GM18498 (cell line): ENCODE measurements at regions not wholly inside any gene's neighbourhood (a gene's known extent, or its start where the extent isn't known, plus 50 kb on each side); places are given as distances from the start of the nearest gene placed in this dataset.
"Not testable (repeated sequence)": the region's sequence is repeated elsewhere in the genome, so short reads cannot be mapped to it uniquely, and the experiment has no call there.

Experiments
- ATAC-seq: cut with Tn5 transposase; IDR thresholded peaks from one replicate; pipeline ENCODE4 v1.9.1; 2021; ENCODE audit warnings: mild to moderate bottlenecking, moderate library complexity; ENCODE audit not compliant: unreplicated experiment

DNA sequence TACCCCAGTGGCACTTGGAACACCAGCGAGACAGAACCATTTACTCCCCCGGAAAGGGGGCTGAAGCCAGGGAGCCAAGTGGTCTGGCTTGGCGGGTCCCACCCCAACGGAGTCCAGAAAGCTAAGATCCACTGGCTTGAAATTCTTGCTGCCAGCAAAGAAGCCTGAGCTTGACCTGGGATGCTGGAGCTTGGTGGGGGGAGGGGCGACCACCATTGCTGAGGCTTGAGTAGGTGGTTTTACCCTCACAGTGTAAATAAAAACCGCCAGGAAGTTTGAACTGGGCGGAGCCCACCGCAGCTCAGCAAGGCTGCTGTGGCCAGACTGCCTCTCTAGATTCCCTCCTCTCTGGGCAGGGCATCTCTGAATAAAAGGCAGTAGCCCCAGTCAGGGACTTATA is 62.8 kb downstream of the RPS24 start:
- ATAC-seq = not testable (repeated sequence)

DNA sequence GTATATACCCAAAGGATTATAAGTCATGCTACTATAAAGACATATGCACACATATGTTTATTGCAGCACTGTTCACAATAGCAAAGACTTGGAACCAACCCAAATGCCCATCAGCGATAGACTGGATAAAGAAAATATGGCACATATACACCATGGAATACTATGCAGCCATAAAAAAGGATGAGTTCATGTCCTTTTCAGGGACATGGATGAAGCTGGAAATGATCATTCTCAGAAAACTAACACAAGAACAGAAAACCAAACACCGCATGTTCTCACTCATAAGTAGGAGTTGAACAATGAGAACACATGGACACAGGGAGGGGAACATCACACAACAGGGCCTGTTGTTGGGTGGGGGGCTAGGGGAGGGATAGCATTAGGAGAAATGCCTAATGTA is 68.9 kb downstream of the RPS24 start:
- ATAC-seq = not testable (repeated sequence)

DNA sequence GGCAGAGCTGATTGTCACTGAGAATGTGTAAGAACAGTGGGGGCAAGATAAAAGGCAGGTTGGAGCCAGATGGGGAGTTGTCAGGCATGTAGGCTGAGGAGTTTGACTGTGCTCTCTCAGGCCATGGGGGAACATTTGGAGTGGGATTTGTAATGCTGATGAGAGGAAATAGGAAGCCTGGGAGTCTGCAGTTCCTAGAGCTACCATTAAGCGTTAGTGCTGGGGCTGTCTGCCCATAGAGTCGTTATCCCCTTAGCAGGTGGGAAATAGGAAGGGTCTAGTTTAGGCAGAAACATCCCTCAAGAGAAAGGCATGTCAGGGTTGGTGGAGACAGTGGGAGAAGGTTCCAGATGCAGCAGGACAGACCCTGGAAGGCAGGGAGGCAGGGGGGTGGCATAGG is 75.5 kb downstream of the RPS24 start:
- ATAC-seq = no peak

DNA sequence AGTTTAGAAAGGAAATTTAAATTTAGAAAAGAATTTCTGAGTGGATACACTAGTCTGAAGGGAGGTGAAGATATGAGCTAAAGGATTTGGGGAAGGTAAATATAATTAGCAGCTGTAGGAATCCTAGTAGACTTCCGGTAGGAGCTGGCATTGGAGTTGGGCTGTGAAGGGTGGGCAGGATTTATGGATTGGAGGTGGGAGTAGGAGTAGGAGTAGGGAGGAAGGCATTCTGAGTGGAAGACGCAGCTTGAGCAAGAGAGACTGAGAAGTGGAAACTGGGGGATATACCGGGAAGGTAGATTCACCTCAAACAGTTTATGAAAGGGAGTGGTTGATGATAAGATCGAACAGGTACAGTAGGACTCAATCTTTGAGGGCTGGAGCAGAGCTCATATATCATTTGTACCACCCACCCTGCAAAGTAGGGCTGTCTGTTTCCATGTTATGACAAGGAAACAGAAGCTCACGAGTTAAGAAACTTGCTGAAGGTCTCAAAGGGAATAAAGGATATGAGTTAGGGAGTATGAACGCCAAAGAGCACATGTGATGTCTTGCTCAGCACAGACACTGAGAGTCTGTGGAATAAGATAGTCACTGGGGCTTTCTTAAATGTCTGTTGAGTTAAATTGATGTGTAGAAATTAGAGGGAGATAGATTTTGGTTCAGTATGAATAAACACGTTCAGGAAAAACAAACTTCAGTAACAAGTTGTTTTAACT is 81.6 kb downstream of the RPS24 start:
- no peak for ATAC-seq

DNA sequence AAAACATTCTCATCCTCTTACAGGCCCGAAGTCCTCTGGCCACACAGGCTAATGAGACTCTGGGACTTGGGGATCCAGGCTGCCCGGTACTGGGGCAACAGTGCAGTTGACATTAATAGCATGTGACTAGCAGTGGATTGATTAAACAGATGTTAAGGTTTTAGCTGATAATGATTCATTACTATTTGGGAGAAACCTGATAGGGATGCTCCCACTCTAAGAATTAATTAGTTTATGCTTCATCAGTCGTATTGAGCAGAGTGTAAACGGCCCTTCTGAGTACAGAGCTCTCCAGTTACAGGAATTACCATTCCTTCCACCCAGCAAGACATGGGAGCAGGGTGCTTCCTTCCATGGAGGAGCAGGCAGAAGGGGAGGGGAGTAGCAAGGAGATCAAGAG is 82.7 kb downstream of the RPS24 start:
- no peak for ATAC-seq

DNA sequence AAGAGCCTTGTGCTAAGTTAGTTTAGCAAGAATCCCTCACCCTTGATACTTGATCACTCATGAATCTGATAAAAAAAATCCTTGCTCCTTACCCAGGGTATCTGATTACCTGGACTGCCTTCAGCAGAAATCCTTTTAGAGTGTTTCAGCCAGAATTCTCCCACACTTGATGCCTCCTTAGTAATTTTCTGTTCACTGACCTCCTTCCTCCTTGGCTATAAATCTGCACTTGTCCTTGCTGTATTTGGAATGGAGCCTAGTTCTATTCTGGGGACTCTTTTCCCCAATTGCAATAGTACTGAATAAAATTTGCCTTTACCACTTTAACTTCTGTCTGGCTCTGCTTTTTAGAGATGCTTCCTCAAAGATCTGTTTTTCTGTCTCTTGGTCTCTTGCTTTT is 84.9 kb downstream of the RPS24 start:
- ATAC-seq = no peak

DNA sequence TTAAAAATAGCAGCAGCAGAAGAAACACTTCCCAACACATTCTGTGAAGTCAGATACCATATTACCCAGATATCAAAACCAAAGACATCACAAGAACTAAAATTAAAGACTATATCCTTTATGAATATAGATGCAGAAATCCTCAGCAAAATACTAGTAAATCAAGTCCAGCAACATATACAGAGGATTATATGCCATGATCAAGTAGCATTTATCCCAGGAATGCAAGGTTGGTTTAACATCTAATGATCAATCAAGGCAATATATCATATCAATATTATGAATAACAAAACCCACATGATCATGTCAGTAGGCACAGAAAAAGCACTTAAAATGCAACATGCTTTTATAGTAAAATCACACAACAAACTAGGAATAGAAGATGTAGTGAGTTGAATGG is 88.1 kb downstream of the RPS24 start:
- no peak for ATAC-seq

DNA sequence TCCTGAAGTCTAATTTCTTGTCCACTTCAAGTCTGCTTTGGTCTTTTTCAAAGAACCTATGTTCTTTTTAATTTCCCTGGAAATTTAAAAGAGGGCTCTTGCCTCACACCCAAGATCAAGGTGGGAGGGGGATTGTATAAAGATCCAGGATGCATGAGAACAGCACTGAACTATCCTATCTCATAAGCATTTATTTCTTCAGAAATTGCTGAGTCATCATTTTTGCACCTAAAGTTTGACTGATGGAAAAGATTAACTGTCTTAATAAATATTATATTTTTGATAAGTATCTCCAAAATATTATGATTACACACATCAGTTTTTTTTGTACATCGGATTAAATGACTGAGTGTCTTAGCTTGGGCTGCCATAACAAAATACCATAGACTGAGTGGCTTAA is 90.5 kb downstream of the RPS24 start:
- no peak for ATAC-seq

DNA sequence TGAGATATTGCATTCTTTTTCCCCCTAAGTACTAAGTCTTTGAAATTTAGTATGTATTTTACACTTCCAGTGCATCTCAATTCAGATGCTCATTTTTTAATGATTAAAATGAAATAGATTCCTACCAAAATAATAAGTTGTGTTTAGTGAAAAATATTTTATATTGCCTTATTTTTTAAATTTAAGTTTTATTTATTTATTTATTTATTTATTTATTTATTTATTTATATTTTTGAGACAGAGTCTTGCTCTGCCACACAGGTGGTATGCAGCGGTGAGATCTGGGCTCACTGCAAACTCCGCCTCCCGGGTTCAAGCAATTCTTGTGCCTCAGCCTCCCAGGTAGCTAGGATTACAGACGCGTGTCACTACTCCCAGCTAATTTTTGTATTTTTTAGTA is 95.5 kb downstream of the RPS24 start:
- no peak for ATAC-seq

DNA sequence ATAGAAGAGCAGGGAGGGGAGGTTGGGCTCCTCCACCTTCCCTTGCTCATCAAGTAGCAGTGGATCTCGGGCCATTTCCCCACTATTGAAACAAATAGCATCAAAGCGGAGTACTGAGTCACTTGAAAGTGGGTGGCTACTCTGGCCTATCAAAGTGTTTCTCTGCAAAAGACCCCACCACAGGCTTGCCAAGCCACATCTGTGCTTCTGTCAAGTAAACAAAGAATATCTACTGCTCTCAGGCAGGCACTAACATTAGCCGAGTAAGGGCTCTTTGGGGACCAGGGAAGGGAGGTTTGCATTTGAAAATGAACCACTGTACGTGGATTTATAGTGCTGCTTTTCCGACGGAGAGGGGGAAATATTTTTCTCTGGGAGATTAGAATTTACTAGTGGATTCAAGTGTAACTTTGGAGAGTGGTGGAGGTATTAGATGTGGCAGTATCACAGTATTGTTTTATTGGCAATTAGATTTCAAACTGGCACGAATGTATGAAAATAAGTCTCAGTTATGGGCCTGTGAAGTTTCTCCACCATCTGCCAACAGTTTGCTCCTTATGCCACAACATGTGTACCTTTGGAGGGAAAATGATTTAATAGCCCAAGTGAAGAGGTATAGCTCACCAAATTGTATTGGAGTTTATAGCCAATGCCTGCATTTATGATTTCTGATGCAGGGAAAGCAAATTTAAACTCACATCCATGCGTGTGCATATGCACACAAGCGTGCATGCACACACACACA is 97.5 kb downstream of the RPS24 start:
- ATAC-seq = no peak

DNA sequence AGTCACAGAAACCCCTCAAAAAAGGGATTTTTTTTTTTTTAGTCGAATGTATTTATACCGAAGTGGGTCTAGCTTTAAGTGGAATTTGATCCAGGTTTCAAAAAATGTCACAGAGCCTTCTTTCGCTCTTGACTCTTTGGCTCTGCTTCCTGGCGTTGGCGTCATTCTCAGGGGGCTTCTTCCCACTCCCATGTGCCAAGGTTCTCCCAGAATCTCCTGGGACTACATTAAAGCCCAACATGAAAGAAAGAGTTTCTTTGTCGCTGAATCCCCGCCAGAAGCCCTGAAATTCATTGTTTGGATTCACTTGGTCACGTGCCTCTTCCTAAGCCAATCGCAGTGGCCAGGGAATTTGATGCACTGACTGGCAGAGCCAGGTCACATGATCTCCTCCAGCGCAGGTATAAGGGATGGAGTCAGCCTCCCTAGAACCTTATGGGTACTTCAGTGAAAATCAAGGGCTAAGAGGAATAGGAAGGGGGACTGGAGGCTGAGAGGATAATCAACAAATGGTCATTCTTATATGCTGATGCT is 101.2 kb downstream of the RPS24 start:
- no peak for ATAC-seq

DNA sequence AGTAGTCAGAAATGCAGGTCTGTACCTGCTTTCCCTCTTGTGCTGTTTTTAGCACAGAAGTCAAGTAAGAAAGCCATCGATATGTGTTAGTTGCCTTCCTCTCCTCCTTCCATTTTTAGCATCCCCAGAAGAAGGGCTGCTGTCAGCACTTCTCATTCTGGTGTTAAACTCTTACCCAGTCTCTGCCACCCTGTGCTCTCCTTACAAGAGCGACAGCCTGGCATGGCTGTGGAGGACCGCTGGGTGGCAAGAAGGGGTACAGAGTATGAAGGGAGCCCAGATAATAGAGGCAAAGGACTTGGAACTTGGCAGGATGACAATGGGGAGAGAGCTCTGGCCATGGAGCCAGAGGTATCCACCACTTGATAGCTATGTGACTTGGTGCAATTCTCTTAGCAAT is 103.5 kb downstream of the RPS24 start:
- ATAC-seq = no peak

DNA sequence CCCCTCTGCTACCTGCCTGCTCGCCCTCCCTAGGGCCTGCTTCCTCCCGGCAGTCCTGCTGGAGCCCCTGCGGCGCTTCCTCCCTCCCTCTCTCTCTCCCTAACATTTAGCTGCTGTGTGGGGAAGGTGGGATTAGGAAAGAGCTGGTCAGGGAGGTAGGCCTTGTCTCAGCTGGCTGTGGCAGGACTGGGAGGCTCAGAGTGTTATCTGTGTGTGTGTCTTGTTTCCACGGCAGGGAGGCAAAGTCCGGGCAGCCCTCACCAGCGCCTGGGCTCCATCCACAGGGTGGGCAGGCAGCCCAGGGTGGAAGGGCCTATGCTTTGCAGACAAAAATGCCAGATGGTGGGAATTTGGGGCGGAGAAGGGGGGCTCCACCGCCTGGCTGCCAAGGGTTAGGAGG is 105.7 kb downstream of the RPS24 start:
- ATAC-seq = no peak

DNA sequence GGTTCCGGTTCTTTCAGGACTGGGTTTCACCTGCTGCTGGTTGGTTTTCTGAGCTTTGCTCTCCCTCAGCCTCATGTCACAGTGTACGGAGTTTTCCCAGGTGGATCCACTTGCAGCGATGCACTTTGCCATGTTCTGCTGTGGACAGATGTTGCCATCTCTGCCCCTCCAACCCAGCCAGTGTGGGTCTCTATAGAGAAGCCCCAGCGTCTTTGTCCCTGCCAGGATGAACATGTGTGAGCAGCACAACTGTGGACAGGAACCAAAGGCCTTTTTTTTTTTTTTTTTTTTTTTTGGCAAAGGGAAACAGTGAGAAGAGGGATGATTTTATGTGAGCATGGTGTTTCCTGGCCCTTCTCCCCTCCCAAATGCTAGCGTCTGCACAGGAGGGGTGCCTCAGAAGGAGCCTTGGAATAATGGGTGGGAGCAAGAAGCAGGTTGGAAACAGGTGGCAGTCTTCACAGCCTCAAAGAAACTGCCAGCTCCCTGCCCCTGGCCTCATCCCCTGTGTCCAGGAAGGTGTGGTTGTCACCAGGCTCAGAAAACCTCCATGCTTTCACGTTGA is 106.5 kb downstream of the RPS24 start:
- ATAC-seq = no peak

DNA sequence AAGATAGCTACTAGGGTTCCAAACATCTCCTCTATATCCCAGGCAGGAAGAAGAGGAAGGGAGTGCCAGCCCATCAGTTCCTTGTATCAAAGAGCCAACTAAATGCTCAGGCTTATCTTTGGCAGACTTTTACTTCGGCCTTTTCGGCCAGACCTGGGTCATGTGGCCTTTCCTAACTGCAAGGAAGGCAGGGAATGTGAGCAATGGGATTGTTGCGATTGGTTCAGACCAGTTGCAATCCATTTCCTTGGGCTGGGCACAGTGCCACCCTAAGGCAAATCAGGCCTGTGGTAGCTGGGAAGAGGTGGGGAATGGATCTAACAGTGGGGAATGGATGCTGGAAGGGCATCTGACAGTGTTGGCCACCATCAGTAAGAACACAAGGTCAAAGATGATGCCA is 109.9 kb downstream of the RPS24 start:
- ATAC-seq = no peak

DNA sequence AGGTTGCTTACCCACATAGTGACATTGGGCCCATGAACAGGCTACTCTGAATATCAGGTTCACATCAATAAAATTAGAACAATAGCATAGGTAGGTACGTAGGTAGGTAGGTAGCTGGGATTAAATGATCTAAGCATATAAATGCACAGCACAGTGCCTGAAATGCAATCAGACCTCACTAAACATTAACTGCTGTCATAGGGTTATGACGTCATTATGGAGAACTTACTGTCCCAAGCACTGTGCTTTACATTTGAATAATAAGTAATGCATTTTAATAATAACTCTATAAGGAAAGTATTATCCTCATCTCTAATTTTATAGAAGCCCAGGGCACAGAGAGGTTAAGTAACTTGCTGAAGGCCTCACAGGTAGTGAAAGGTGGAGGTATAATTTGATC is 112.5 kb downstream of the RPS24 start:
- ATAC-seq = no peak

DNA sequence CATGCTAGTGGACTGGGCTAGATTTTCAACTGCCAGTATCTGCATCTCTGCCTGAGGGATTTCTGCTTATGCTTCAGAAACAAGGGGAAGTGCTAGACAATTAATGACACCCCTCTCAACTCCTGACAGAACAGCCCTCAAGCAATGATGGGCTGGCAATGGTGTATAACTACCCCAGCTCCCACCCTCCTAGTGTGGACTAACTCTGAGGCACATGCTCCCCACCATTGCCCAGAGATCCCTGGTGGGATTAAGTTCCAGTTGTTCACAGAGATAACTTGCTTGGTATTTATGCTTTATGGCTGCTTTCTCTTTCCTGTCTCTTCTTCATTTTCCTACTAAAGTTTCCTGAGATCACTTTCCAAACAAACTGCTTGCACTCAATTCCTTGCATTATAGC is 113.5 kb downstream of the RPS24 start:
- ATAC-seq = no peak

DNA sequence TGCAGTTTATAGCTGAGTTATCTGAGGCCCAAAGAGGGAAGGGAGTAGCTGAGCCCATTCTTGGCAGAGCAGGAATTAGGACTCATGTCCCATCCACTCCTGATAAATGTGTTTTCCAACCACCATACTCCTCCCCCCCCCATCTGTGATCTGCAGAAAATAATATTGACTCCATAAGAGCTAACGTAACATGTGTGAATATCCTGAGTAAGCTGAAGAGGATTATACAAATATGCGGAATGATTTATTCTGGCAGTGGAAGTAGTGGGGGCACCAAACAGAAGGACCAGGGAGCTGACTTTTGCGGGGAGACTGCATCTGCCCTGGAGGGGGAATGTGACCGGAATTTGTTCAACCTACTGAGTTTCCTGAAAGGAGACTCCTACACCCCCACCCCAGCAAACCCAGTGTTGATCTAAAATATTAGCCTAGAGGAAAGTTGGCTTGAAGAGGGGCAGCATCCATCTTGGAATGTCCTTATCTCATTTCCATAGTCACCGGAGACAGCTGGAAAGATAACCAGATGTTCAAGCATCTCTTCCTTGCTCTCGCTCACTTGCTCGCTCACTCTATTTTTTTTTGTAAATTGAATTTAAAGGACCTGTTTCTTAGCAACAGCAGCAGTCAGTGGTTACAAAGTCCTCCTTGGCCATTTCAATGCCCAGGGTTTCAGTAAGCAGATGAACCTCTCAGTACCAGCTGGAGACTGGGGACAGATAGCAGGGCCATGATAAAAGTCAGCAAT is 114.7 kb downstream of the RPS24 start:
- ATAC-seq = no peak

DNA sequence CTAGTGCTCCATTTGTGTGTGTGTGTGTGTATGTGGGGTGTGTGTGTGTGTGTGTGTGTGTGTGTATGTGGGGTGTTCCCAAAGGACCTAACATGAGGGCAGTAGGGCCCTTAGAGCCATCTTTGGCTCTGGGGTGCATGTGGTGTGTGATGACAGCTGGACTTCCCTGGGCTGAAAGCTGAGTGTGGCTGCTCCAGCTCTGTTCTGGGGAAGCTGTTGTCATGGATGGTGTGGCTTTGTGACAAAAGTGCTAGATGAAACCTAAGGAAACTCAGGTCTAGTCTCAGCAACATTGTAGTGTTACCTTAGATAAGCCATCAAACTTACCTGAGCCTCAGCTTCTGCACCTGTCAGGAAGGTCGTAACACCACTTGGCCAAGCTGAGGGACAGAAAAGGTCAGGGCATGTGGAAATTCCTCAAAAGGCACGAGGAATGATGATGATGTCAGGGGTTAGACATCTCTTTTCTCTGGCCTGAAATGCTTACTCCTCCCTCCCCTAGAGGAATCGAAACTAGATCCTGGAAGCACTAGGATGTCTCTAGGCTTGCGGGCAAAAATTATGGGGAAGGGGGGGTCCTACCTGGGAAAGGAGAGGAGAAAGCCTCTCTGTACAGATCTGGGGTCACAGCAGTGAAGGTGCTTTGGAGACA is 115.4 kb downstream of the RPS24 start:
- ATAC-seq = no peak

DNA sequence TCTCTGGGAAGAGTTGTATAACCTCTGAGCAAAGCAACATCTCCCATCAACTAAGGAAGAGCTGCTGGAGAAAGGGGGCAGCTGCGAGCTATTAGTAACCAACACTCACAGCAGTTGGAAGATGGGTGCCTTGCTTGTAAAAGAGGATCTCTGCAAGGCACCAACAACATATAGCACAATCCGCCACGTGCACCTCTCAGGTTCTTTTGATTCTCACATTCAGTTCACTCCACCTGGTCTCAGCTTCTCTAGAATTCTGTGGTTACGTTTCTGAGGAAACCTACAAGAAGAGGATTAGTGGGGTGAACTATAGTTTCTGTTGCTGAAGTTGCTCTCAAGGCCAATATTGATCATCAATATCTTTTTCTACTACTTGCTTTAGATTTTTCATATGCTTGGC is 117.1 kb downstream of the RPS24 start:
- ATAC-seq = no peak

DNA sequence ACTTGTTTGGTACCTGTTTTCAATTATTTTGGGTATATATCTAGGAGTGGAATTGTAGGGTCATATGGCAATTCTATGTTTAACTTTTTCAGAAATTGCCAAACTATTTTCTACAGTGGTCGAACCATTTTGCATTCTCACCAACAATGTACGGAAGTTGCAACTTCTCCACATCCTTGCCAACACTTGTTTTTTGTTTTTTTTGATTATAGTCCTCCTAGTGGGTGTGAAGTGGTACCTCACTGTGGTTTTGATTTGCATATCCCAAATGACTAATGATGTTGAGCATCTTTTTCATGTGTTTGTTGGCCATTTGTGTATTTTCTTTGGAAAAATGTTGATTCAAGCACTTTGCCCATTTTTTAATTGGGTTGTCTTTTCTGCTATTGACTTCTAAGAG is 122.1 kb downstream of the RPS24 start:
- no peak for ATAC-seq
